Amygdala (tissue), 56 donors: ENCODE measurements at regions not wholly inside any gene's neighbourhood (a gene's known extent, or its start where the extent isn't known, plus 50 kb on each side); places are given as distances from the start of the nearest gene placed in this dataset.
A peak's percentile ranks its signal among the peaks of the same experiment; 100 is the strongest.
"Not testable (repeated sequence)": the region's sequence is repeated elsewhere in the genome, so short reads cannot be mapped to it uniquely, and the experiment has no call there.

Experiments used
- DNase-seq, 56 donors: peaks; one replicate each; lab custom pipeline; 2025; lab: John Stamatoyannopoulos, UW

GRCh38 chr4:159906051-159906450 lies 803.2 kb downstream of the RAPGEF2 start:
- DNase-seq, result no peak

- no peak for DNase-seq
These were observed 803.6 kb downstream of the RAPGEF2 start for GRCh38 chr4:159906517-159906916.

- DNase-seq, result no peak
These were observed 807.8 kb downstream of the RAPGEF2 start for GRCh38 chr4:159910721-159911120.

GRCh38 chr4:159922119-159922518 lies 819.2 kb downstream of the RAPGEF2 start:
- DNase-seq, result no peak

GRCh38 chr4:159925770-159926169 lies 822.9 kb downstream of the RAPGEF2 start:
- no peak for DNase-seq

- DNase-seq, result no peak
These were observed 824.0 kb downstream of the RAPGEF2 start for GRCh38 chr4:159926871-159927270.

- no peak for DNase-seq
These were observed 824.9 kb downstream of the RAPGEF2 start for GRCh38 chr4:159927781-159928180.

- not testable (repeated sequence) for DNase-seq
These were observed 831.7 kb downstream of the RAPGEF2 start for GRCh38 chr4:159934602-159935001.

GRCh38 chr4:159937595-159937994 lies 834.7 kb downstream of the RAPGEF2 start:
- DNase-seq, result no peak

- not testable (repeated sequence) for DNase-seq
These were observed 836.8 kb downstream of the RAPGEF2 start for GRCh38 chr4:159939681-159940080.

- no peak for DNase-seq
These were observed 838.2 kb downstream of the RAPGEF2 start for GRCh38 chr4:159941076-159941475.

- no peak for DNase-seq
These were observed 841.6 kb downstream of the RAPGEF2 start for GRCh38 chr4:159944477-159944876.

- peak in 1 of 56 donors; percentile 19 for DNase-seq
These were observed 844.2 kb downstream of the RAPGEF2 start for GRCh38 chr4:159946983-159947615.

GRCh38 chr4:159950707-159951106 lies 847.8 kb downstream of the RAPGEF2 start:
- no peak for DNase-seq

- DNase-seq, result no peak
These were observed 863.9 kb downstream of the RAPGEF2 start for GRCh38 chr4:159966746-159967145.

GRCh38 chr4:159976871-159977482 lies 874.1 kb downstream of the RAPGEF2 start:
- DNase-seq, result not testable (repeated sequence)

GRCh38 chr4:159977907-159978617 lies 875.2 kb downstream of the RAPGEF2 start:
- no peak for DNase-seq

GRCh38 chr4:159979351-159979750 lies 876.5 kb downstream of the RAPGEF2 start:
- no peak for DNase-seq

- no peak for DNase-seq
These were observed 877.1 kb downstream of the RAPGEF2 start for GRCh38 chr4:159979953-159980352.

- DNase-seq, result no peak
These were observed 878.1 kb downstream of the RAPGEF2 start for GRCh38 chr4:159980826-159981468.

GRCh38 chr4:159981469-159981856 lies 878.6 kb downstream of the RAPGEF2 start:
- DNase-seq, result no peak
